Lower lobe of right lung (tissue), 2 donors: ENCODE measurements at regions not wholly inside any gene's neighbourhood (a gene's known extent, or its start where the extent isn't known, plus 50 kb on each side); places are given as distances from the start of the nearest gene placed in this dataset.

Experiments
- ATAC-seq, 2 donors: fragments of 200-7000 bp; cut with Tn5 transposase; one replicate each; pipeline ENCODE4 v1.9.1; 2020 to 2022; ENCODE audit warnings: mild to moderate bottlenecking in 2 of 2, moderate library complexity in 2 of 2
- DNase-seq: peaks from one replicate; pipeline ENCODE4 v3.0.0-alpha.2; 2020
- H3K27ac ChIP-seq: fragments of 200-600 bp; one replicate; pipeline ENCODE4 v1.8.0; 2022
- H3K27me3 ChIP-seq: fragments of 200-600 bp; one replicate; pipeline ENCODE4 v1.8.0; 2022; ENCODE audit warnings: low read depth
- H3K36me3 ChIP-seq: fragments of 200-600 bp; one replicate; pipeline ENCODE4 v1.8.0; 2022; ENCODE audit warnings: mild to moderate bottlenecking
- H3K4me1 ChIP-seq: fragments of 200-600 bp; one replicate; pipeline ENCODE4 v1.8.0; 2022
- H3K4me3 ChIP-seq: fragments of 200-600 bp; one replicate; pipeline ENCODE4 v1.8.0; 2022; ENCODE audit warnings: mild to moderate bottlenecking
- H3K9me3 ChIP-seq: fragments of 200-600 bp; one replicate; pipeline ENCODE4 v1.8.0; 2022
- intact Hi-C: fragments of 100-400 bp; cut with DNase I; formaldehyde crosslinking; loops from one replicate; pipeline ENCODE4 v1.11.0; 2022
- TF ChIP-seq, protein P1 (sequence below): fragments of 200-600 bp; IDR thresholded peaks from one replicate; pipeline ENCODE4 v1.8.0; 2022; ENCODE audit warnings: antibody characterized with exemption, mild to moderate bottlenecking
- donor health status: DM: no; HTN: yes; CAD: no; lungs with severe emphysema.

DNA sequence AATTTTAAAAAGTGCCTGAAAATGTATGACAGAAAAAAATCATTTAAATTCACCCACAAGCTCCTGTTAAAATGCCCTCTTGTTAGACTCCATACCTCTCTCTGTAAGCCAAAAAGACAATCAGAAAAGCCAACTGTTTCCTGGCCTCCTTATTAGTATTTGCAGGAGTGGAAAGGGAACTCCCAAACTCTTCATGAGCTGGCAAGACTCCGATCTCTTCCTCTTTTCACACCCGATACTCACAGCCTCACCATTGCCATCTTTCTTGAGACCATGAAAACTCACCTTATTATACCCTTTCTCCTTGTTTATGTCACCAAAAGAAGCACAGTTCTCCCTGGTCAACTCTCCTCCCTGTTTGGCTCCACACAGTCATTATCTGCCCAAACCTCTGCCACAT lies 197.8 kb downstream of the DMAC1 start:
- H3K9me3 ChIP-seq: no peaks in the 10 kb centered on the region
- no peak overlapping the region for H3K4me3 ChIP-seq

GRCh38 chr9:7597716-7598115 lies 201.9 kb downstream of the DMAC1 start:
- DNase-seq (no peak), ATAC-seq (no peak)
- intact Hi-C loops: no loop called here
- Histone ChIP-seq H3K36me3 (no peaks in the 10 kb centered on the region), H3K4me3 (no peak overlapping the region), H3K27me3 (no peaks in the 10 kb centered on the region), H3K9me3 (peaks cover 7% of the 10 kb centered on the region), H3K4me1 (no peaks in the 10 kb centered on the region), H3K27ac (no peak overlapping the region)
- TF ChIP-seq, protein P1, sequence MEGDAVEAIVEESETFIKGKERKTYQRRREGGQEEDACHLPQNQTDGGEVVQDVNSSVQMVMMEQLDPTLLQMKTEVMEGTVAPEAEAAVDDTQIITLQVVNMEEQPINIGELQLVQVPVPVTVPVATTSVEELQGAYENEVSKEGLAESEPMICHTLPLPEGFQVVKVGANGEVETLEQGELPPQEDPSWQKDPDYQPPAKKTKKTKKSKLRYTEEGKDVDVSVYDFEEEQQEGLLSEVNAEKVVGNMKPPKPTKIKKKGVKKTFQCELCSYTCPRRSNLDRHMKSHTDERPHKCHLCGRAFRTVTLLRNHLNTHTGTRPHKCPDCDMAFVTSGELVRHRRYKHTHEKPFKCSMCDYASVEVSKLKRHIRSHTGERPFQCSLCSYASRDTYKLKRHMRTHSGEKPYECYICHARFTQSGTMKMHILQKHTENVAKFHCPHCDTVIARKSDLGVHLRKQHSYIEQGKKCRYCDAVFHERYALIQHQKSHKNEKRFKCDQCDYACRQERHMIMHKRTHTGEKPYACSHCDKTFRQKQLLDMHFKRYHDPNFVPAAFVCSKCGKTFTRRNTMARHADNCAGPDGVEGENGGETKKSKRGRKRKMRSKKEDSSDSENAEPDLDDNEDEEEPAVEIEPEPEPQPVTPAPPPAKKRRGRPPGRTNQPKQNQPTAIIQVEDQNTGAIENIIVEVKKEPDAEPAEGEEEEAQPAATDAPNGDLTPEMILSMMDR: no peak

More for the DNA sequence above, 197.8 kb downstream of the DMAC1 start:
- H3K4me1 ChIP-seq: no peaks in the 10 kb centered on the region
- ATAC-seq (no peak), DNase-seq (no peak)
- TF ChIP-seq, protein P1: no peak
- H3K27ac ChIP-seq: no peak overlapping the region
- H3K36me3 ChIP-seq: no peaks in the 10 kb centered on the region
- intact Hi-C loops: no loop called here
- H3K27me3 ChIP-seq: no peaks in the 10 kb centered on the region

DNA sequence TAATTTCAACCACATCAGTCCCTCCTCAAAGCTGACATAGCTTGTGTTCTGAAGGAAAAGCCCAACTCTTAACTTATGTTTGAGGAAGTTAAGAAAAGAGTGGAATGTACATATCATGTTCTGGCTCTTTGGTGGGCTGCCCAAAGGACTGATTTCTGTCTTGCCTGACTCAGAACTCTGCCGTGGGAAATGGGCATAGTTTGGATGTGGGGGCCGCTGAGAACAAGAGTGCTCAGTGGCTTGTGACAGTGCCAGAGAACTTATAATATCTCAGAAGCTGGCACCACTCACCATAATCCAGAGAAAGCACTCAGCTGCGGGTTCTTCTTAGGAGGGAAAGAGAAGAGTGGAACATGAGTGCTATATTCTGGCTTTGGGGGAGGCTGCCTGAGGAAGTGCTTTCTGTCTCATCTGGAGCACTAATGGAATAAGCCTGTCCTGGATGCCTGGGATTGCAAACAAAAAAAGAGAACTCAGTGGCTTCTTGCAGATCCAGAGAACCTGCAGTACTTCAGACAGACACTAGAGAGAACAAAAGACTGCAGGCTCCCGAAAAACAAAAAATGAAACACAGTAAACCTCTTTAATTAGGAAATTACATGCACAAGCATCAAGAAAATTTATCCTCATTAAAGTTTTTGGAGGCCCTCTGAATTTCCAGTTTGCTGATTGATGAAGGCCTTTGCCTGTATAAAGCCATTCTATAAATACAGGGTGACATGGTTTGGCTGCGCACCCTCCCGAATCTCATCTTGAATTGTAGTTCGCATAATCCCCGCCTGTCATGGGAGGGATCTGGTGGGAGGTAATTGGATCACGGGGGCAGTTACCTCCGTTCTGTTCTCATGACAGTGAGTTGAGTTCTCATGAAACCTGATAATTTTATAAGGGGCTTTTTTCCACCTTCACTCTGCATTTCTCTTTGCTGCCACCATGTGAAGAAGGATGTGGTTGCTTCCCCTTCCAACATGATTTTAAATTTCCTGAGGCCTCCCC lies 207.0 kb downstream of the DMAC1 start:
- H3K4me1 ChIP-seq: no peaks in the 10 kb centered on the region
- TF ChIP-seq, protein P1: no peak
- ATAC-seq: no peak
- no peaks in the 10 kb centered on the region for H3K27me3 ChIP-seq
- no peaks in the 10 kb centered on the region for H3K36me3 ChIP-seq
- no peak overlapping the region for H3K4me3 ChIP-seq
- no peak for DNase-seq
- no peak overlapping the region for H3K27ac ChIP-seq
- intact Hi-C loops: no loop called here
- peaks cover 7% of the 10 kb centered on the region for H3K9me3 ChIP-seq

- intact Hi-C loops: no loop called here
- Histone ChIP-seq H3K4me3 (no peak overlapping the region), H3K27ac (no peak overlapping the region), H3K36me3 (no peaks in the 10 kb centered on the region), H3K9me3 (peaks cover 7% of the 10 kb centered on the region), H3K27me3 (no peaks in the 10 kb centered on the region), H3K4me1 (no peaks in the 10 kb centered on the region)
- ATAC-seq: no peak
- TF ChIP-seq, protein P1: no peak
- no peak for DNase-seq
These were observed 208.1 kb downstream of the DMAC1 start for GRCh38 chr9:7591501-7591900.

DNA sequence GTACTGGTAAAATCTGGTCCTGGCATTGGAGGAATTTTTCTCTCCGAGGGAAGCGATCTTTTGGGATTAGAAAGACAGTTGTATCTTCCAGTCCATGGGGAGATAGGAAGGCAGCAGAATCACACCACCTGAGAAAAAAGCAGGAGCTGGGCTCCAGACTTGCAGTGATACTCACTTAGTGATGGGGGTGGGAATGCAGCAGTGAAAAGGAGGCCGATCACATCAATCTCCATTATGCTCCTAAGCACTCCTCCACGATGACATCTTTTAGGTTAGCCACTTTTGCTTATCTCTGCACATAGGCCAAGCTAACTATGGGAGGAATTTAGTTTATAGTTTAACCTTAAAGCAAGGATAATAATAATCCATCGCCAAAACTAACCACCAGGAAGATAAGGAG lies 219.0 kb downstream of the DMAC1 start:
- no peak for ATAC-seq

More for the DNA sequence above, 219.0 kb downstream of the DMAC1 start:
- TF ChIP-seq, protein P1: no peak
- DNase-seq: no peak
- intact Hi-C loops: no loop called here
- Histone ChIP-seq H3K36me3 (no peaks in the 10 kb centered on the region), H3K27me3 (no peaks in the 10 kb centered on the region), H3K9me3 (no peaks in the 10 kb centered on the region), H3K27ac (no peak overlapping the region), H3K4me1 (no peaks in the 10 kb centered on the region), H3K4me3 (no peak overlapping the region)
